ENCODE measurements at regions not wholly inside any gene's neighbourhood (a gene's known extent, or its start where the extent isn't known, plus 50 kb on each side); places are given as distances from the start of the nearest gene placed in this dataset.

- TF ChIP-seq CTCF (IDR thresholded peaks at IDR 0.05), result no peak
- no peak for TF ChIP-seq POLR2A (IDR thresholded peaks at IDR 0.05)
These were observed 831.4 kb upstream of the SLC35B3 start for GRCh38 chr6:9266741-9267140.
